Epithelial cell of esophagus (primary cell): ENCODE measurements at regions not wholly inside any gene's neighbourhood (a gene's known extent, or its start where the extent isn't known, plus 50 kb on each side); places are given as distances from the start of the nearest gene placed in this dataset.
A peak's percentile ranks its signal among the peaks of the same experiment; 100 is the strongest.

Experiments used
- DNase-seq: peaks from one replicate; pipeline ENCODE4 v3.0.0; 2010; ENCODE audit warnings: low read depth
- H3K4me3 ChIP-seq: 2 replicates; pipeline ENCODE4 v1.5.1; 2011; ENCODE audit warnings: mild to moderate bottlenecking, low read length, control low read depth
- CTCF ChIP-seq: IDR thresholded peaks from 2 replicates; pipeline ENCODE4 v1.5.1; 2011; ENCODE audit warnings: low read depth, mild to moderate bottlenecking, low read length, control low read depth, inconsistent platforms; ENCODE audit not compliant: insufficient read depth; ENCODE audit errors: missing control alignments

DNA sequence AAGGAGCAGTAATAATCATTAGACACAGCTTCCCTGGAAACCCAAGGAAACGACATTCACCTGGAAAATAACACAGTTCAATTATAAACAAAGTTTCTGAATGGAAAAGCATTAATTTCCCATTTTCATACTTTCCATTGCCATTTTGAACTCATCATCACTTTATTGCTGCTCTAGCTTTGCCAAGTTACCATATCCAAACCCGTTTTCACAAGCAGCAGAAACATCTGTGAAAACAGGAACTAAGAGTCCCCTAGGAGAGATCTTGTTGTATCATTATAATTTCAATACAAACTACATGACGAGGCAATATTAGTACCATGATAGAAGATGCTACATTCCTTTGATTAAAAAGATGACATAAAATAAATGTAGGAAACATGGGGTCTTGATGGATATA, 597.0 kb upstream of the NRXN1 start:
- DNase-seq: no peak
- no peak overlapping the region for H3K4me3 ChIP-seq
- no peak for TF ChIP-seq CTCF

GRCh38 chr2:51624995-51625394, 593.1 kb upstream of the NRXN1 start:
- peak; percentile 15 for DNase-seq
- no peak overlapping the region for H3K4me3 ChIP-seq
- TF ChIP-seq CTCF: no peak

GRCh38 chr2:51620796-51621195, 588.9 kb upstream of the NRXN1 start:
- no peak for TF ChIP-seq CTCF
- no peak overlapping the region for H3K4me3 ChIP-seq
- no peak for DNase-seq

- no peak for TF ChIP-seq CTCF
- DNase-seq: no peak
- H3K4me3 ChIP-seq: no peak overlapping the region
Observed at GRCh38 chr2:51619961-51620360, 588.0 kb upstream of the NRXN1 start.

DNA sequence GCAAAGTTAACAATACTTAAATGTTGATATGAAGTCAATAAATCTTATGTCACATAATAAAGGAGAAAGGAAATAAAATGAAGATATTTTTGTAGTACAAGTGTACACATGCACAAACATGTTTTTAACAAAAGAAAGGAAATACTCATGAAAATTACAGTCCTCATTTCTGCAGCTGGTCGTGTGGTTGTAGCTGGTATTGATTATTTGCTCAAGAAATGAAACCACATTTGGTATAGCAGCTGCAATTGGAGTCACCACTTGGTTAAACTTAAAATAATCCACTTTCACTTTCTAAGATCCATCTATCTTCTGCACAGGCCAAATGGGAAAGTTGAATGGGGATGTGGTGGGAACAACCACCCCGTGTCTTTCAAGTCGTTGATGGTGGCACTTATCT, 580.5 kb upstream of the NRXN1 start:
- TF ChIP-seq CTCF: no peak
- H3K4me3 ChIP-seq: no peak overlapping the region
- no peak for DNase-seq

DNA sequence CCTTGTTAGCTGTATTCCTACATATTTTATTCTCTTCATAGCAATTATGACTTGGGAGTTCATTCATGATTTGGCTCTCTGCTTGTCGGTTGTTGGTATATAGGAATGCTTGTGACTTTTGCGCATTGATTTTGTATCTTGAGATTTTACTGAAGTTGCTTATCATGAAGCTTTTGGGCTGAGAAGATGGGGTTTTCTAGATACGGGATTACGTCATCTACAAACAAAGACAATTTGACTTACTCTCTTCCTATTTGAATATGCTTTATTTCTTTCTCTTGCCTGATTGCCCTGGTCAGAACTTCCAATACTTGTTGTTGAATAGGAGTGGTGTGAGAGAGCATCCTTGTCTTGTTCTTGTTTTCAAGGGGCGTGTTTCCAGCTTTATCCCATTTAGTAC, 569.8 kb upstream of the NRXN1 start:
- TF ChIP-seq CTCF: no peak
- DNase-seq: no peak
- no peak overlapping the region for H3K4me3 ChIP-seq

DNA sequence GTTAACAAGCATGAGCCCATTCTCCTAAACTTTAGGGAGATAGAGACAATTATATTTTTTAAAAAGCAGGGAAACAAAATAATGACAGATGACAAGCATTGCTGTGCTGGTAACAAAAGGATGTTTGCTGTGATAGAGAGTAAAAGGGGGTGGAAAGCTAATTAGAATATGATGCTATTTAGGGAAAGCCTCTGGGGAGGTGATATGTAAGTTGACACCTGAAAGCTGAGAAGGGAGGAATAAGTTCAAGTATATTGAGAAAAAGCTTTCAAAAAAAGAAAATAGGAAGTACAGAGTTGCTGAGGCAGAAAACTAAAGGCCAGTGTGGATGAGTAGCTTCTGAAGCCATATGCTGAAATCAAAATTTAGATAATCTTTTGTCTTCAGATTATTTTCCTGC, 565.2 kb upstream of the NRXN1 start:
- TF ChIP-seq CTCF: no peak
- DNase-seq: no peak
- no peak overlapping the region for H3K4me3 ChIP-seq
